IMR-90 (cell line): ENCODE measurements at regions not wholly inside any gene's neighbourhood (a gene's known extent, or its start where the extent isn't known, plus 50 kb on each side); places are given as distances from the start of the nearest gene placed in this dataset.

Experiments
- ATAC-seq: fragments of 200-7000 bp; cut with Tn5 transposase; 2 replicates; pipeline ENCODE4 v1.9.1; 2020; ENCODE audit warnings: low read depth, mild to moderate bottlenecking, moderate library complexity
- BruUV-seq: library from RNA; stranded (reverse); fragments of 400-500 nt; replicated peaks from 2 replicates; lab custom pipeline; 2021; lab: Mats Ljungman, UMichigan
- CTCF ChIA-PET: fragments of 300-600 bp; formaldehyde crosslinking; extraction: SDS; loops from one replicate; lab custom pipeline; 2021; ENCODE audit warnings: antibody characterized with exemption; lab: Yijun Ruan, JAX
- POLR2A ChIA-PET: fragments of 300-600 bp; sonication (Branson Sonifier 250); formaldehyde crosslinking; loops from one replicate; lab custom pipeline; 2022; ENCODE audit warnings: antibody characterized with exemption; ENCODE audit not compliant: unreplicated experiment; lab: Charles Lee
- DNase-seq: peaks from one replicate; pipeline ENCODE4 v3.0.0; 2013
- H2AFZ ChIP-seq: replicated peaks from 2 replicates; pipeline ENCODE3; 2013; ENCODE audit warnings: low read length, mild to moderate bottlenecking; ENCODE audit not compliant: poor library complexity
- H2AK5ac ChIP-seq: 2 replicates; pipeline ENCODE4 v1.6.1; 2013; ENCODE audit warnings: low read depth, low read length, inconsistent platforms
- H2AK9ac ChIP-seq: replicated peaks from 2 replicates; pipeline ENCODE3; 2013; ENCODE audit warnings: mild to moderate bottlenecking, low read depth, low read length, moderate library complexity; ENCODE audit not compliant: poor library complexity
- H2BK120ac ChIP-seq: 2 replicates; pipeline ENCODE4 v1.6.1; 2013; ENCODE audit warnings: low read depth, low read length, inconsistent platforms
- H2BK15ac ChIP-seq: 3 replicates; pipeline ENCODE4 v1.6.1; 2013; ENCODE audit warnings: low read depth, low read length, inconsistent platforms
- H2BK20ac ChIP-seq: 2 replicates; pipeline ENCODE4 v1.6.1; 2013; ENCODE audit warnings: low read depth, mild to moderate bottlenecking, inconsistent platforms, low read length, moderate library complexity
- H2BK5ac ChIP-seq: 2 replicates; pipeline ENCODE4 v1.6.1; 2013; ENCODE audit warnings: mild to moderate bottlenecking, low read depth, low read length, inconsistent platforms; ENCODE audit not compliant: poor library complexity, severe bottlenecking
- H3K14ac ChIP-seq: replicated peaks from 2 replicates; pipeline ENCODE4 v1.6.1; 2013; ENCODE audit warnings: low read depth, low read length, inconsistent platforms
- H3K18ac ChIP-seq: 2 replicates; pipeline ENCODE4 v1.6.1; 2013; ENCODE audit warnings: low read depth, low read length, control low read depth
- H3K23ac ChIP-seq: 2 replicates; pipeline ENCODE4 v1.6.1; 2013; ENCODE audit warnings: low read depth, low read length, inconsistent platforms
- H3K27ac ChIP-seq: 2 replicates; pipeline ENCODE4 v1.5.1; 2013; ENCODE audit warnings: mild to moderate bottlenecking, control low read depth, low read length; ENCODE audit not compliant: insufficient read depth
- H3K27me3 ChIP-seq: 2 replicates; pipeline ENCODE4 v1.6.1; 2013; ENCODE audit warnings: low read length; ENCODE audit not compliant: control insufficient read depth, insufficient read depth
- H3K36me3 ChIP-seq: 2 replicates; pipeline ENCODE4 v1.6.1; 2013; ENCODE audit warnings: low read length, mixed read lengths; ENCODE audit not compliant: control insufficient read depth, insufficient read depth
- H3K4ac ChIP-seq: 2 replicates; pipeline ENCODE4 v1.6.1; 2013; ENCODE audit warnings: low read depth, low read length, inconsistent platforms
- H3K4me1 ChIP-seq: 2 replicates; pipeline ENCODE4 v1.6.1; 2013; ENCODE audit warnings: low read length, mixed read lengths; ENCODE audit not compliant: control insufficient read depth, insufficient read depth
- H3K4me2 ChIP-seq: 2 replicates; pipeline ENCODE4 v1.6.1; 2013; ENCODE audit warnings: low read depth, mild to moderate bottlenecking, control low read depth, low read length, moderate library complexity
- H3K4me3 ChIP-seq: 2 replicates; pipeline ENCODE4 v1.5.1; 2013; ENCODE audit warnings: low read depth, mild to moderate bottlenecking, control low read depth, low read length, moderate library complexity; ENCODE audit not compliant: insufficient read depth
- H3K56ac ChIP-seq: 2 replicates; pipeline ENCODE4 v1.6.1; 2013; ENCODE audit warnings: low read length, inconsistent platforms; ENCODE audit not compliant: insufficient read depth; ENCODE audit errors: extremely low read depth
- H3K79me1 ChIP-seq, 2 experiments: 2 replicates each; pipeline ENCODE4 v1.6.1; 2013; ENCODE audit warnings: low read length in 2 of 2, inconsistent platforms in 1 of 2, low read depth in 1 of 2
- H3K9ac ChIP-seq: 2 replicates; pipeline ENCODE4 v1.6.1; 2013; ENCODE audit warnings: low read depth, low read length, control low read depth
- H3K9me1 ChIP-seq: 2 replicates; pipeline ENCODE4 v1.6.1; 2013; ENCODE audit warnings: low read length, inconsistent platforms; ENCODE audit not compliant: insufficient read depth
- H3K9me3 ChIP-seq: 2 replicates; pipeline ENCODE4 v1.6.1; 2013; ENCODE audit warnings: low read length; ENCODE audit not compliant: control insufficient read depth, insufficient read depth
- H4K20me1 ChIP-seq: 2 replicates; pipeline ENCODE4 v1.6.1; 2013; ENCODE audit warnings: low read length, inconsistent platforms; ENCODE audit not compliant: insufficient read depth
- H4K5ac ChIP-seq: 2 replicates; pipeline ENCODE4 v1.6.1; 2013; ENCODE audit warnings: mild to moderate bottlenecking, low read depth, low read length, control low read depth
- H4K8ac ChIP-seq, 2 experiments: 2 replicates each; pipeline ENCODE4 v1.6.1; 2013; ENCODE audit warnings: low read depth in 2 of 2, low read length in 2 of 2, control low read depth in 1 of 2, inconsistent platforms in 1 of 2
- H4K91ac ChIP-seq: 2 replicates; pipeline ENCODE4 v1.6.1; 2013; ENCODE audit warnings: low read depth, low read length, inconsistent platforms; ENCODE audit not compliant: insufficient read depth
- BHLHE40 ChIP-seq: fragments of 150-350 bp; IDR thresholded peaks from 2 replicates; pipeline ENCODE4 v1.6.1; 2016; ENCODE audit warnings: mild to moderate bottlenecking, low read depth, low read length
- CEBPB ChIP-seq: IDR thresholded peaks from 2 replicates; pipeline ENCODE4 v1.6.1; 2012; ENCODE audit warnings: low read depth, low read length, improper control_type of control experiment
- CHD1 ChIP-seq: IDR thresholded peaks from 2 replicates; pipeline ENCODE4 v1.6.1; 2012; ENCODE audit warnings: low read depth, low read length, improper control_type of control experiment
- FOS ChIP-seq: fragments of 150-350 bp; IDR thresholded peaks from 2 replicates; pipeline ENCODE4 v1.6.1; 2016; ENCODE audit warnings: low read depth, low read length
- MAFK ChIP-seq: IDR thresholded peaks from 2 replicates; pipeline ENCODE4 v1.6.1; 2012; ENCODE audit warnings: low read depth, low read length, improper control_type of control experiment
- MAZ ChIP-seq: IDR thresholded peaks from 2 replicates; pipeline ENCODE4 v1.6.1; 2012; ENCODE audit warnings: low read depth, mild to moderate bottlenecking, low read length, improper control_type of control experiment, moderate library complexity, borderline replicate concordance
- MXI1 ChIP-seq: IDR thresholded peaks from 2 replicates; pipeline ENCODE4 v1.6.1; 2012; ENCODE audit warnings: low read depth, mild to moderate bottlenecking, low read length, moderate library complexity, borderline replicate concordance
- NFE2L2 ChIP-seq: fragments of 150-350 bp; IDR thresholded peaks from 2 replicates; pipeline ENCODE4 v1.6.1; 2016; ENCODE audit warnings: low read depth, mild to moderate bottlenecking, low read length
- POLR2A ChIP-seq: IDR thresholded peaks from 2 replicates; pipeline ENCODE4 v1.6.1; 2012; ENCODE audit warnings: mild to moderate bottlenecking, low read depth, low read length
- RAD21 ChIP-seq: IDR thresholded peaks from 2 replicates; pipeline ENCODE4 v1.6.1; 2012; ENCODE audit warnings: low read length, improper control_type of control experiment
- RCOR1 ChIP-seq: IDR thresholded peaks from 2 replicates; pipeline ENCODE4 v1.6.1; 2012; ENCODE audit warnings: mild to moderate bottlenecking, low read length, improper control_type of control experiment; ENCODE audit not compliant: insufficient replicate concordance
- RFX5 ChIP-seq: IDR thresholded peaks from 2 replicates; pipeline ENCODE4 v1.8.0; 2012; ENCODE audit warnings: low read depth, mild to moderate bottlenecking, low read length, moderate library complexity
- SMC3 ChIP-seq: fragments of 150-350 bp; IDR thresholded peaks from 2 replicates; pipeline ENCODE4 v1.6.1; 2016; ENCODE audit warnings: low read depth, mild to moderate bottlenecking, antibody characterized with exemption, low read length, moderate library complexity
- WGBS, 2 experiments: methylation state at CpG; one replicate each; pipeline versions ENCODE4 v1.1.5 to v1.1.7; 2013; ENCODE audit warnings: missing lambda C conversion rate in 2 of 2; ENCODE audit not compliant: insufficient read length in 1 of 2; ENCODE audit errors: extremely low coverage in 2 of 2; 5-methylcytosine and 5-hydroxymethylcytosine counted together
- dilution Hi-C: fragments of 300-500 bp; cut with HindIII; formaldehyde crosslinking; loops from one replicate; pipeline ENCODE4 v1.14.3; 2018; ENCODE audit warnings: low sequenced_read_pairs; ENCODE audit not compliant: unreplicated experiment
- in situ Hi-C: fragments of 300-500 bp; cut with MboI; formaldehyde crosslinking; loops from 3 replicates; pipeline ENCODE4 v1.14.3; 2019; ENCODE audit warnings: low sequenced_read_pairs, inconsistent platforms, mixed read lengths
- intact Hi-C: fragments of 100-400 bp; cut with micrococcal nuclease; formaldehyde crosslinking; loops from 2 replicates; pipeline ENCODE4 v1.10.0; 2022
- TF ChIP-seq, protein P1 (sequence below): conservative IDR thresholded peaks from 2 replicates; pipeline ENCODE4 v1.5.1; 2012; ENCODE audit warnings: mild to moderate bottlenecking, low read depth, low read length, improper control_type of control experiment
- TF ChIP-seq, protein P2 (sequence below): fragments of 150-350 bp; IDR thresholded peaks from 2 replicates; pipeline ENCODE4 v1.6.1; 2017; ENCODE audit warnings: mild to moderate bottlenecking, antibody characterized with exemption, low read length, low read depth
- TF ChIP-seq, protein P3 (sequence below): fragments of 150-350 bp; IDR thresholded peaks from 2 replicates; pipeline ENCODE4 v1.6.1; 2016; ENCODE audit warnings: low read depth, mild to moderate bottlenecking, low read length, moderate library complexity, borderline replicate concordance

DNA sequence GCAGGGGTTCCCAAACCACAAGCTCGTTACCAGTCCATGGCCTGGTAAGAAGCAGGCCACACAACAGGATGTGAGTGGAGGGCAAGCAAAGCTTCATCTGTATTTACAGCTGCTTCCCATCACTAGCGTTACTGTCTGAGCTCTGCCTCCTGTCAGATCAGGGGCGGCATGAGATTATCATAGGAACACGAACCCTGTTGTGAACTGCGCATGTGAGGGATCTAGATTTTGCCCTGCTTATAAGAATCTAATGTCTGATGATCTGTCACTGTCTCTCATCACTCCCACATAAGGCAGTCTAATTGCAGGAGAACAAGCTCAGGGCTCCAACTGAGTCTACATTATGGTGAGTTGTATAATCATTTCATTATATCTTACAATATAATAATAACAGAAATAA, 677.4 kb upstream of the SLITRK6 start:
- Histone ChIP-seq H3K4me1 (no peaks in the 10 kb centered on the region), H2BK5ac (no peak overlapping the region), H2AK5ac (no peak overlapping the region), H3K18ac (no peak overlapping the region), H2AFZ (no peak overlapping the region), H3K9me3 (no peaks in the 10 kb centered on the region), H3K4ac (no peak overlapping the region), H3K9ac (no peak overlapping the region), H2AK9ac (no peak overlapping the region), H3K27ac (no peak overlapping the region), H3K79me1 (no peaks in the 10 kb centered on the region), H4K91ac (no peak overlapping the region), H2BK15ac (no peak overlapping the region), H3K14ac (no peak overlapping the region), H3K23ac (no peak overlapping the region), H3K4me2 (no peak overlapping the region), H3K56ac (no peak overlapping the region), H4K20me1 (no peaks in the 10 kb centered on the region), H2BK20ac (no peak overlapping the region), H3K9me1 (no peaks in the 10 kb centered on the region), H3K27me3 (no peaks in the 10 kb centered on the region), H3K4me3 (no peak overlapping the region), H2BK120ac (no peak overlapping the region), H4K5ac (no peak overlapping the region), H4K8ac (no peak overlapping the region), H3K36me3 (no peaks in the 10 kb centered on the region)
- in situ Hi-C loops (no loop called here), intact Hi-C loops (no loop called here), dilution Hi-C loops (no loop called here)
- no peak for DNase-seq
- TF ChIP-seq RCOR1 (no peak), SMC3 (no peak), FOS (no peak), BHLHE40 (no peak), CHD1 (no peak), POLR2A (no peak), CEBPB (no peak), MAFK (no peak), NFE2L2 (no peak), RFX5 (no peak), RAD21 (no peak), MXI1 (no peak), MAZ (no peak)
- TF ChIP-seq, protein P1, sequence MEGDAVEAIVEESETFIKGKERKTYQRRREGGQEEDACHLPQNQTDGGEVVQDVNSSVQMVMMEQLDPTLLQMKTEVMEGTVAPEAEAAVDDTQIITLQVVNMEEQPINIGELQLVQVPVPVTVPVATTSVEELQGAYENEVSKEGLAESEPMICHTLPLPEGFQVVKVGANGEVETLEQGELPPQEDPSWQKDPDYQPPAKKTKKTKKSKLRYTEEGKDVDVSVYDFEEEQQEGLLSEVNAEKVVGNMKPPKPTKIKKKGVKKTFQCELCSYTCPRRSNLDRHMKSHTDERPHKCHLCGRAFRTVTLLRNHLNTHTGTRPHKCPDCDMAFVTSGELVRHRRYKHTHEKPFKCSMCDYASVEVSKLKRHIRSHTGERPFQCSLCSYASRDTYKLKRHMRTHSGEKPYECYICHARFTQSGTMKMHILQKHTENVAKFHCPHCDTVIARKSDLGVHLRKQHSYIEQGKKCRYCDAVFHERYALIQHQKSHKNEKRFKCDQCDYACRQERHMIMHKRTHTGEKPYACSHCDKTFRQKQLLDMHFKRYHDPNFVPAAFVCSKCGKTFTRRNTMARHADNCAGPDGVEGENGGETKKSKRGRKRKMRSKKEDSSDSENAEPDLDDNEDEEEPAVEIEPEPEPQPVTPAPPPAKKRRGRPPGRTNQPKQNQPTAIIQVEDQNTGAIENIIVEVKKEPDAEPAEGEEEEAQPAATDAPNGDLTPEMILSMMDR, result no peak
- TF ChIP-seq, protein P2, sequence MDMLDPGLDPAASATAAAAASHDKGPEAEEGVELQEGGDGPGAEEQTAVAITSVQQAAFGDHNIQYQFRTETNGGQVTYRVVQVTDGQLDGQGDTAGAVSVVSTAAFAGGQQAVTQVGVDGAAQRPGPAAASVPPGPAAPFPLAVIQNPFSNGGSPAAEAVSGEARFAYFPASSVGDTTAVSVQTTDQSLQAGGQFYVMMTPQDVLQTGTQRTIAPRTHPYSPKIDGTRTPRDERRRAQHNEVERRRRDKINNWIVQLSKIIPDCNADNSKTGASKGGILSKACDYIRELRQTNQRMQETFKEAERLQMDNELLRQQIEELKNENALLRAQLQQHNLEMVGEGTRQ, result no peak
- TF ChIP-seq, protein P3, sequence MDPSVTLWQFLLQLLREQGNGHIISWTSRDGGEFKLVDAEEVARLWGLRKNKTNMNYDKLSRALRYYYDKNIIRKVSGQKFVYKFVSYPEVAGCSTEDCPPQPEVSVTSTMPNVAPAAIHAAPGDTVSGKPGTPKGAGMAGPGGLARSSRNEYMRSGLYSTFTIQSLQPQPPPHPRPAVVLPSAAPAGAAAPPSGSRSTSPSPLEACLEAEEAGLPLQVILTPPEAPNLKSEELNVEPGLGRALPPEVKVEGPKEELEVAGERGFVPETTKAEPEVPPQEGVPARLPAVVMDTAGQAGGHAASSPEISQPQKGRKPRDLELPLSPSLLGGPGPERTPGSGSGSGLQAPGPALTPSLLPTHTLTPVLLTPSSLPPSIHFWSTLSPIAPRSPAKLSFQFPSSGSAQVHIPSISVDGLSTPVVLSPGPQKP, result no peak
- no peak for ATAC-seq
- ChIA-PET CTCF (no interaction called here), POLR2A (no interaction called here)
- BruUV-seq, result no TSS peak
- WGBS, 2 experiments, result no CpG with 5 or more reads among the region's 5 CpGs
